Gastroesophageal sphincter (tissue), 4 donors: ENCODE measurements at regions not wholly inside any gene's neighbourhood (a gene's known extent, or its start where the extent isn't known, plus 50 kb on each side); places are given as distances from the start of the nearest gene placed in this dataset.

Experiments
- ATAC-seq: fragments of 150-250 bp; one replicate; pipeline ENCODE4 v1.9.1; 2016; ENCODE audit warnings: mild to moderate bottlenecking, moderate library complexity
- H3K27ac ChIP-seq, 4 donors: fragments of 200-600 bp; sonication (generic) in 3 of 4; 1 replicate in 3 of 4; 2 replicates in 1 of 4; pipeline ENCODE4 v1.5.1; 2016 to 2019
- H3K27me3 ChIP-seq: fragments of 200-600 bp; sonication (generic); one replicate; pipeline ENCODE4 v1.5.1; 2019
- H3K36me3 ChIP-seq, 2 donors: fragments of 200-600 bp; sonication (generic); one replicate each; pipeline ENCODE4 v1.5.1; 2019; ENCODE audit warnings: control low read depth in 1 of 2
- H3K4me1 ChIP-seq, 3 donors: fragments of 200-600 bp; sonication (generic); 1 replicate in 2 of 3; 2 replicates in 1 of 3; pipeline ENCODE4 v1.5.1; 2016 to 2019; ENCODE audit warnings: control low read depth in 2 of 3
- H3K4me3 ChIP-seq, 2 donors: fragments of 200-600 bp; sonication (generic); one replicate each; pipeline ENCODE4 v1.5.1; 2019; ENCODE audit warnings: mild to moderate bottlenecking in 1 of 2, moderate library complexity in 1 of 2
- H3K9me3 ChIP-seq, 3 donors: fragments of 200-600 bp; sonication (generic); one replicate each; pipeline ENCODE4 v1.5.1; 2017 to 2019; ENCODE audit warnings: control low read depth in 2 of 3
- CTCF ChIP-seq, 4 experiments: fragments of 200-600 bp in 2 of 4; fragments of 450-650 bp in 2 of 4; sonication (generic) in 1 of 4; IDR thresholded peaks; one replicate each; pipeline ENCODE4 v1.5.1; 2017 to 2019; ENCODE audit warnings: antibody characterized with exemption in 4 of 4, mild to moderate bottlenecking in 2 of 4, moderate library complexity in 2 of 4
- EP300 ChIP-seq: sonication (generic); formaldehyde crosslinking; IDR thresholded peaks from one replicate; pipeline ENCODE4 v1.6.1; 2017; ENCODE audit warnings: antibody characterized with exemption, mild to moderate bottlenecking
- POLR2A ChIP-seq, 2 donors: fragments of 450-650 bp; IDR thresholded peaks; one replicate each; pipeline ENCODE4 v1.6.1; 2017; ENCODE audit warnings: antibody characterized with exemption in 2 of 2, mild to moderate bottlenecking in 2 of 2, moderate library complexity in 1 of 2
- POLR2AphosphoS5 ChIP-seq: sonication (generic); formaldehyde crosslinking; IDR thresholded peaks from one replicate; pipeline ENCODE4 v1.6.1; 2017; ENCODE audit warnings: antibody characterized with exemption
- WGBS, 2 donors: methylation state at CpG; one replicate each; pipeline ENCODE4 v1.1.5; 2018; ENCODE audit warnings: low coverage in 1 of 2; 5-methylcytosine and 5-hydroxymethylcytosine counted together

DNA sequence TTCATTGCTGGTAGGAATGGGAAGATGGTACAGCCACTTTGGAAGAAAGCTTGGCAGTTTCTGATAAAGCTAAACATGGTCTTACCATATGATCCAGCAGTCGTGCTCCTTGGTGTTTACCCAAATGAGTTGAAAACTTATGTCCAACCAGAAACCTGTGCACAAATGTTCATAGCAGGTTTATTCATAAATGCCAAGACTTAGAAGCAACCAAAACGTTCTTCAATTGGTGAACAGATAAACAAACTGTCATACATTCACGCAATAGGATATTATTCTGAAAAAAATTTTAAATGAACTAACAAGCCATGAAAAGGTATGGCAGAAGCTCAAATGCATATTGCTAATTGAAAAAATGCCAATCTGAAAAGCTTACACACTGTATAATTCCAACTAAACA, 117.1 kb downstream of the LINC00237 start:
- TF ChIP-seq CTCF (IDR thresholded peaks at IDR 0.05) (no peak), POLR2A (IDR thresholded peaks at IDR 0.05) (no peak), EP300 (no peak), POLR2AphosphoS5 (no peak)
- Histone ChIP-seq H3K27ac (no peak overlapping the region), H3K9me3 (no peaks in the 10 kb centered on the region), H3K4me1 (no peaks in the 10 kb centered on the region), H3K4me3 (no peak overlapping the region), H3K27me3 (peaks cover 25% of the 10 kb centered on the region), H3K36me3 (no peaks in the 10 kb centered on the region)
- WGBS, 2 donors: 33 to 45% methylated on average over 2 to 3 of the region's 3 CpGs
- no peak for ATAC-seq

GRCh38 chr20:20979934-20980333, 126.2 kb downstream of the LINC00237 start:
- no peak overlapping the region for H3K4me3 ChIP-seq
- H3K4me1 ChIP-seq: no peaks in the 10 kb centered on the region
- H3K27ac ChIP-seq: no peak overlapping the region
- H3K27me3 ChIP-seq: peaks cover 5% of the 10 kb centered on the region
- TF ChIP-seq POLR2AphosphoS5 (no peak), CTCF (IDR thresholded peaks at IDR 0.05) (no peak), EP300 (no peak), POLR2A (IDR thresholded peaks at IDR 0.05) (no peak)
- ATAC-seq: no peak
- no peaks in the 10 kb centered on the region for H3K36me3 ChIP-seq
- H3K9me3 ChIP-seq: peaks cover 0 to 5% (median 0%) of the 10 kb centered on the region in 3 donors

DNA sequence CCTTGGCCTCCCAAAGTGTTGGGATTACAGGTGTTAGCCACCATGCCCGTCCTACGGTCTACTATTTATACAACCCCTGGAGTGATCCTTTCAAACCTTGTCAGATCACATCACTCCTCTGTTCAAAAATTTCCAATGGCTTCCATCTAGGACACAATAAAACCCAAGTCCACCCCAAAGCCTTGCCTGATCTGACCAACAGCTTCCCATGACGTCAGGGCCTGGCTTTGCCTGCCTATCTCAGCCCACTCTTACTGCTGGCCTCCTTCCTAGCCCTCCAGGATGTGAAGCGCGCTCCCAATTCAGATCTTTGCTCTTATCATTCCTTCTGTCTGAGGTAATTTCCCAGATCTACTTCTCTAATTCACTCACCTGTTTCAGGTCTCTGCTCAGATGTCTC, 128.4 kb downstream of the LINC00237 start:
- peaks cover 0 to 16% (median 0%) of the 10 kb centered on the region in 3 donors for H3K9me3 ChIP-seq
- WGBS, 2 donors: 76 to 83% methylated on average over 3 to 5 of the region's 5 CpGs
- H3K36me3 ChIP-seq: no peaks in the 10 kb centered on the region
- H3K4me3 ChIP-seq: no peak overlapping the region
- no peak overlapping the region for H3K27ac ChIP-seq
- peaks cover 5% of the 10 kb centered on the region for H3K27me3 ChIP-seq
- no peak for ATAC-seq
- no peaks in the 10 kb centered on the region for H3K4me1 ChIP-seq
- TF ChIP-seq CTCF (IDR thresholded peaks at IDR 0.05): no peak
- TF ChIP-seq EP300: no peak
- no peak for TF ChIP-seq POLR2AphosphoS5

DNA sequence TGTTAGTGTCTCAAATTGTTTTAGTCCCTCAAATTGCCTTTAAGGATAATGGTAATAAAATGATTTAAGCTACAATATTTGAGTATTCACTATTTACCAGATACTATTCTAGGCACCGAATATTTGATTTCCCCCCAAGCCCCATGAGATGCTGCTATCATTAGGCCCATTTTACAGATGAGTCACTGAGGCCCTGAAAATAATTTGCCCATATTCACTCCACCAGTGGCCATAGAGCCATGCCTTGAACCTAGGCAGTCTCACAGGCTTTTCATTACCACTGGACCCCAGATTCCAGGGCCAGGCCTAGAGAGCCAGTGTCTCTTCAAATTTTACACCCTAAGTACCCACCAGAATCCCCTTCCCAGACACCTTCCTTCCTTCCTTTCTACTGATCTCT, 133.7 kb downstream of the LINC00237 start:
- Histone ChIP-seq H3K27me3 (peaks cover 10% of the 10 kb centered on the region), H3K36me3 (no peaks in the 10 kb centered on the region), H3K27ac (no peak overlapping the region), H3K4me3 (no peak overlapping the region), H3K9me3 (peaks cover 0 to 11% (median 0%) of the 10 kb centered on the region in 3 donors), H3K4me1 (no peaks in the 10 kb centered on the region)
- ATAC-seq: no peak
- no peak for TF ChIP-seq POLR2AphosphoS5
- TF ChIP-seq EP300: no peak
- TF ChIP-seq CTCF (IDR thresholded peaks at IDR 0.05): no peak
- TF ChIP-seq POLR2A (IDR thresholded peaks at IDR 0.05): no peak
- WGBS, 2 donors: 100% methylated on average over 1 of the region's 1 CpG

GRCh38 chr20:20971810-20972209, 134.3 kb downstream of the LINC00237 start:
- Histone ChIP-seq H3K4me1 (no peaks in the 10 kb centered on the region), H3K36me3 (no peaks in the 10 kb centered on the region), H3K27ac (no peak overlapping the region), H3K27me3 (peaks cover 13% of the 10 kb centered on the region), H3K9me3 (peaks cover 0 to 11% (median 0%) of the 10 kb centered on the region in 3 donors), H3K4me3 (no peak overlapping the region)
- 76 to 79% methylated on average over 3 to 6 of the region's 6 CpGs for WGBS, 2 donors
- no peak for ATAC-seq
- TF ChIP-seq CTCF (IDR thresholded peaks at IDR 0.05) (no peak), POLR2AphosphoS5 (no peak)
